Smooth muscle cell of the brain vasculature (primary cell): ENCODE measurements at regions not wholly inside any gene's neighbourhood (a gene's known extent, or its start where the extent isn't known, plus 50 kb on each side); places are given as distances from the start of the nearest gene placed in this dataset.

Source experiments
- DNase-seq: peaks from one replicate; pipeline ENCODE4 v3.0.0-alpha.2; 2012; ENCODE audit warnings: low read depth, low spot score

DNA sequence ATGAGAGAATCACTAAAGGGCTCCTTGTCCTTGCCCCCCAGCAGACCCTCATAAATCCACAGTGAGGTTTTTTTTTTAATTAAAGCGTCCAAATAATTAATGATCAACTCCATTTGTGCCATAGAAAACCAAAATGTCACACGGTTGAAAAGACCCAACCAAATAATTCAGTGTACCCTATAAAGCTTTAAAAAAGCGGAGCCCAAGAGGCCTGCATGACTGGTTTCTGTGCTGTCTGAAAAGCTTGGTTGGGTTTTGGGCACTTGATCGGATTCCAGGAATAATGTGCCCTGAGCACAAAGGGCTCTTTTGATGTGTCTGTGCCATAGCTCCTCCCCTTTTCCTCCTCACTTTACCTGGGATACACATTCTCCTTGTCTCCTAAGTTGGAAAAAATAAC is 523.2 kb downstream of the TNS1 start:
- no peak for DNase-seq

- no peak for DNase-seq
Observed at GRCh38 chr2:217478831-217479455, 523.9 kb downstream of the TNS1 start.

- DNase-seq, result no peak
Observed at GRCh38 chr2:217477583-217477982, 525.2 kb downstream of the TNS1 start.

GRCh38 chr2:217475791-217476190 is 527.0 kb downstream of the TNS1 start:
- DNase-seq, result no peak

DNA sequence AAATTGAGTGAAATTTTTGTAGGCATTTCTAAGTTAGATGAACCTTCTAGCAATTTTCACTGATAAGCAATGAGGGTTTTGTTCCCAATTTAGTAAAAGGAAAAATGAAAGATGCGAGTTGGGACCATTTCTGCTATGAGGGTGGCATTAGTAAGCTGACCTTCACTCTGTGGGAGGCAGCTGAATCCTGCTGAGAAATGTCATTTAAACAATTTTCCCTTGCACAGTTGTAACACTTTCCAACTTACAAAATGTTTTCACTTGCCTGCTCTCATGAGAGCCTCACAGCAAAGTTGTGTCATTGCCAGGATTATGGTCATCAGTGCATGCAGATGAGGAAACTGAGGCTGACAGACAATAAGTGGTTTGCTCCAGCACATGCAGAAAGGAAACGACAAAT is 527.7 kb downstream of the TNS1 start:
- DNase-seq, result no peak

GRCh38 chr2:217471319-217471718 is 531.5 kb downstream of the TNS1 start:
- no peak for DNase-seq

DNA sequence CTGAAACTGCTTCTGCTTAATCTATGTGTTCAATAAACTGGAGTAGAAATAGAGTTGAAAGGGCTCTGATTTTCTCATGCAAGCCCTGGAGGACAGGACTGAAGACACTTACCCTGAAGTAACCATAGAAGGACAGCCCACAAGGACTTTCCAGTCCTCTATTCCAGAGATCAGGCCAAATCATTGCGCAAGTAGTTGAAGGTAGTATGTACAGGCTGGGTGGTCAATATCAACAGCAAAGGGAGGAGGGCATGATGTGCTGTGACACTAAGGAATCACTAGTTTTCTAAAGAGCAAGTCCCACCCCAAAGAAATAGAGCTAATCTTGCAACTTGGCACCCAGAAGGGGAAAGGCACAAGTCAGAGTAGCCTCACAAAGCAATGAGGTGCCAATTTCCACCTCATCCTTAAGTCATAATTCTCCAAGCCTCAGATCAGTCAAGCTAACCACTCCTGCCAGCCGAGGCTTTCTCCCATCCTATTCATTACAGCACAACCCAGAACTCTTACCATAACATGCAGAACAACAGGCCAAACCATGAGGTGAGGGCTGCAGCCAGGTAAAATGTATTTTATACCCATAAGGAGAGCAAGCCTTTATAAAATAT is 533.5 kb downstream of the TNS1 start:
- DNase-seq, result no peak

GRCh38 chr2:217468042-217468830 is 534.6 kb downstream of the TNS1 start:
- DNase-seq, result no peak

DNA sequence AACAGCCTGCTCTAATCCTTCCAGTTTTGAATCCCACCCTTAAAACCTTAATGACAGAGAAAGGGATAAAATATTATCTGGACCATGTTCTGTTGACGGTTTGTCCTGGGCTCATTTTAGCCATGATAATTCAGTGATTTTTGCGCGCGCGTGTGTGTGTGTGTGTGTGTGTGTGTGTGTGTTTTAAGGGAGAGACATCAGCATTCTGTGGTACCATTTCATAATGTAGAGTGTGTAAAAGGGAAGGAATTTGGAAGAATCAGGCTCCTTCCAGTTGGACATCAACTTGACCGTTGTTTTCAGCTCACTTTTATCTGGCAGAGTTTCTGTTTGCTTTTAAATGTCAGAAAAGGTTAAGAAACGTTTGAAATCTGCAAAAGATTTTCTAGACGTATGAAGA is 535.5 kb downstream of the TNS1 start:
- DNase-seq, result no peak

DNA sequence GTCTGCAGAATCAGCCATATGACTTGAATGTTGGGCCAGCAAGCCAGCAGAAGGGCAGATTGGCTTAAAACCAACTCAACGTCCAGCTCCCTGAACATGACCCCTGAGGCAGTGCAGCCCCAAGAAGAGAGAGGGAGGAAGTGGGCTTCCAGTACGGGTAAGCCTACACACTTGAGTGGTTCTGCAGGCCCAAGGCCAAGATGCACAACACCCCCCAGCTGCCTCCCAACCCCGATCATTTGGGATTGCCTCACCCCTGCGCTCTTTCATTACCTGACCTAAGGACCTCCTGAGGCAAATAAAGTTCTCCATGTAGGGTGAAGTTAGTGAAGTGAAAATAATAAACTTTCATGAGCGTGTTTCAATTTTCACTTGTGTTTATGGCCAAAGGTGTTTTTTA is 536.0 kb downstream of the TNS1 start:
- no peak for DNase-seq

- no peak for DNase-seq
Observed at GRCh38 chr2:217466104-217466503, 536.7 kb downstream of the TNS1 start.

GRCh38 chr2:217465100-217465499 is 537.7 kb downstream of the TNS1 start:
- DNase-seq, result no peak

GRCh38 chr2:217463402-217464075 is 539.3 kb downstream of the TNS1 start:
- no peak for DNase-seq

DNA sequence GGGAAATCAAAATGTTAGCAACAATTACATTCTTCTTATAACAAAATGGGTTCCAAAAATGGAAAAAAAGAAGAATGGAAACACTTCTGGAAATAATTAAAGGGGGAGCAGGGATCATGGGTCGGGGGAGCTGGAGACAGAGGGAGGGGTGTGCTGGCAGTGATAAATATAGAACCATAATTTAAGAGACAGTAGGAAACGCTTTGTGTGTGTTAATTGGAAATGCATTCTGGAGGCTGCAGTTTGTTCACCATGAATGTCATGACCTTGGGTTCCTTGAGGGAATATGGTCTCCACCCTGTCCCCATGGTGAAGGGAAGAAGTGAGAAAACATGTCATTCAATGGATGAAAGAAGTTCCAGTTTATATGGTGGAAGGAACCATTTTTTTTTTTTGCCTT is 540.7 kb downstream of the TNS1 start:
- DNase-seq, result no peak

GRCh38 chr2:217461674-217462073 is 541.1 kb downstream of the TNS1 start:
- no peak for DNase-seq

DNA sequence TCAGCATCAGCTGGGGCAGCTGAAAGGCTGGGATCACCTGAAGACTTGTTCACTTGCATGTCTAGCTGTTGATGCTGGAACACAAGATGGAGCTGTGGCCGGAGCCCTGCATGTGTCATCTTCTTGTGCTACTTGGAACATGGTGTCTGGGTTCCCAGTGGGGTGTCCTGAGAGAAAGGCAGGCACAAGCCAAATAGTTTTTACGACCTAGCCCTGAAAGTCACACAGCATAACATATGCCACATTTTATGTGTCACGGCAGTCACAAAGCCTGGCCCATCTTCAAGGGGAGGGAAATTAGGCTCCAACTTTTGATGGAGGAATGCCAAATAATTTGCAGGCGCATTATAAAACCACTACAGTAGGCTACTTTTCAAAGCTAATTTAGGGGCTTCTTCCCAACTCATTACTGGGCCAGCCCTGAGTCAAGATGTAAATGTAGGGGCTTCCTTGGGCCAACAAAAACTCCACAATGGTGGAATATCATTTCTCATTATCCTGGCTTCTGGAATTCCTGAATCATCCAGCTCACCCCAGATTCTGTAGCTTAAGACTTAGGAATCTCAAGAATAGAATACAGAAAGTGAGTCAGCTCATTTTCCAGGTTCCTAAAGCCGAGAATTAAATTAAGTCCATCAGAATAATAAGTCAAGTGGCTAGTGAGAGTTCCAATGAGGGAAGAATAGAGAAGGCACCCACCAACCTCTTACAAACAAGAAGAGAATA is 543.0 kb downstream of the TNS1 start:
- DNase-seq, result no peak

- DNase-seq, result no peak
Observed at GRCh38 chr2:217459016-217459415, 543.8 kb downstream of the TNS1 start.

DNA sequence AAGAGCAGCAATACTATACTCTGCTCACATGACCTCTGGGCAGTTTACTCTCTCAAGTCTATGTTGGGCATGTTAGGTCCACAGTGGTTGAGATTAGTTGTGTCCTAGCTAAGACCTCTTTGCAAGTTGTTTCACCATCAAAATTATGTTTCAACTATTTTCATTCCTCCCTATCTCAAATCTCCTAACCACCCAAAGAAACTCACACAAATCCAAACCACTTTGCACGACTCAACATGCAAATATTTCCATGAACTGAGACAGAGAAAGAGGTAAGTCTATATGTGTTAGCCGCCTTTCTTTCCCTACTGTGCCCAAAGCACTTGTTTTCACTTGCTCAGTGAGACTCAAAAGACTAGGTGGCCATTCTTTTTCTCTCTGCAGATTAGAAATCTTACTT is 546.8 kb downstream of the TNS1 start:
- no peak for DNase-seq

DNA sequence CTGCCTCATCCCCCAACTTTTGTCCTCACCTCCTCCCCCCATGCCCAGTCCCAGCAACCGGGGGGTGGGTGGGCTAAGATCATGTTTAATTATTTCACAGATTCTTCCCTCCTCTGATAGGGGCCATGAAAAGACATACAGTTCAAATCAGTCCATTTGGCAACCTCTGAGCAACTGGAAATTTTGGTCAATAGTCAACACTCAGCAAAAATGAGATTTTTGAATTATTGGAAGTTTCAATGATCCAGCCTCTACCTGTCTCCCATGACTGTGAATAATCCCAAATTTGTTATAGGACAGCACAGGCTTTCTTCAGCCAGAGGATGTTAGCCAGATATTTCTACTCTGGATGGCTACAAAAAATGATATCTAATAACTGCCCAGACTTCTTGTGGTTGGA is 549.9 kb downstream of the TNS1 start:
- no peak for DNase-seq

GRCh38 chr2:217451666-217452065 is 551.1 kb downstream of the TNS1 start:
- DNase-seq, result no peak

GRCh38 chr2:217449444-217449843 is 553.4 kb downstream of the TNS1 start:
- DNase-seq, result no peak

GRCh38 chr2:217448860-217449259 is 553.9 kb downstream of the TNS1 start:
- DNase-seq, result no peak
